ENCODE measurements at regions not wholly inside any gene's neighbourhood (a gene's known extent, or its start where the extent isn't known, plus 50 kb on each side); places are given as distances from the start of the nearest gene placed in this dataset.

DNA sequence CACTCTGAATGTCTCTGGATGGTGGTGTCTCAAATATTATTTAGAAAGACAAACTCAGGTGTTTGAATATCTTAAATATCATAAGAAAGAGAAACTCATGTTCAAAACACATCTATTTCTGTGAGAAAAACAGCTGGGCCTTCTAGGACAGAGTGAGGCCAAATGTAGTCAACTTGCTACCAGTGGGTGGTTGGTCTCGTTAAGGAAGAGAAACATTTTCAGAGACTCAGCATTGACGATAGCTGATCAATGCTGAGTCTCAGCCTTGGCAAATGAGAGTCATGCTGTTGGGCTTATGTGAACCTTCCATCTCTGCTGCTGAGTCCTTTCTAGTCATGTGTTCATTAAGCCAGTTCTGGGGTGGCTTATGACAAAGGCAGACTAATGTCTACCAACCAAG, 418.0 kb downstream of the CETN3 start:
- H3K4me1 ChIP-seq, result no peaks in the 10 kb centered on the region
- no peaks in the 10 kb centered on the region for H3K27me3 ChIP-seq
- no peak overlapping the region for H3K4me3 ChIP-seq
- intact Hi-C loops (cut with DNase I; ENCODE audit: low total_unique reads), result loop anchor here (5.0 kb wide), 1 partner anchor 904 kb away; no protein-coding TSS in a partner anchor
- H3K27ac ChIP-seq, result no peak overlapping the region
- H3K9me3 ChIP-seq, result no peaks in the 10 kb centered on the region
- DNase-seq (ENCODE audit: low spot score in 2 of 2), result no peak
- TF ChIP-seq, protein P1, sequence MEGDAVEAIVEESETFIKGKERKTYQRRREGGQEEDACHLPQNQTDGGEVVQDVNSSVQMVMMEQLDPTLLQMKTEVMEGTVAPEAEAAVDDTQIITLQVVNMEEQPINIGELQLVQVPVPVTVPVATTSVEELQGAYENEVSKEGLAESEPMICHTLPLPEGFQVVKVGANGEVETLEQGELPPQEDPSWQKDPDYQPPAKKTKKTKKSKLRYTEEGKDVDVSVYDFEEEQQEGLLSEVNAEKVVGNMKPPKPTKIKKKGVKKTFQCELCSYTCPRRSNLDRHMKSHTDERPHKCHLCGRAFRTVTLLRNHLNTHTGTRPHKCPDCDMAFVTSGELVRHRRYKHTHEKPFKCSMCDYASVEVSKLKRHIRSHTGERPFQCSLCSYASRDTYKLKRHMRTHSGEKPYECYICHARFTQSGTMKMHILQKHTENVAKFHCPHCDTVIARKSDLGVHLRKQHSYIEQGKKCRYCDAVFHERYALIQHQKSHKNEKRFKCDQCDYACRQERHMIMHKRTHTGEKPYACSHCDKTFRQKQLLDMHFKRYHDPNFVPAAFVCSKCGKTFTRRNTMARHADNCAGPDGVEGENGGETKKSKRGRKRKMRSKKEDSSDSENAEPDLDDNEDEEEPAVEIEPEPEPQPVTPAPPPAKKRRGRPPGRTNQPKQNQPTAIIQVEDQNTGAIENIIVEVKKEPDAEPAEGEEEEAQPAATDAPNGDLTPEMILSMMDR (IDR thresholded peaks at IDR 0.05), result no peak
- TF ChIP-seq POLR2A (IDR thresholded peaks at IDR 0.05), result no peak
- TF ChIP-seq POLR2AphosphoS5 (IDR thresholded peaks at IDR 0.05), result no peak
- no peaks in the 10 kb centered on the region for H3K36me3 ChIP-seq

GRCh38 chr5:89989776-89990175, 419.8 kb downstream of the CETN3 start:
- H3K4me3 ChIP-seq, result no peak overlapping the region
- no peak for DNase-seq (ENCODE audit: low spot score in 2 of 2)
- TF ChIP-seq POLR2AphosphoS5 (IDR thresholded peaks at IDR 0.05) (no peak), POLR2A (IDR thresholded peaks at IDR 0.05) (no peak)
- TF ChIP-seq, protein P1 (IDR thresholded peaks at IDR 0.05), result no peak
- no peaks in the 10 kb centered on the region for H3K27me3 ChIP-seq
- no peaks in the 10 kb centered on the region for H3K9me3 ChIP-seq
- intact Hi-C loops (cut with DNase I; ENCODE audit: low total_unique reads), result loop anchor here (5.0 kb wide), 1 partner anchor 902 kb away; no protein-coding TSS in a partner anchor
- H3K36me3 ChIP-seq, result no peaks in the 10 kb centered on the region
- no peak overlapping the region for H3K27ac ChIP-seq
- no peaks in the 10 kb centered on the region for H3K4me1 ChIP-seq

DNA sequence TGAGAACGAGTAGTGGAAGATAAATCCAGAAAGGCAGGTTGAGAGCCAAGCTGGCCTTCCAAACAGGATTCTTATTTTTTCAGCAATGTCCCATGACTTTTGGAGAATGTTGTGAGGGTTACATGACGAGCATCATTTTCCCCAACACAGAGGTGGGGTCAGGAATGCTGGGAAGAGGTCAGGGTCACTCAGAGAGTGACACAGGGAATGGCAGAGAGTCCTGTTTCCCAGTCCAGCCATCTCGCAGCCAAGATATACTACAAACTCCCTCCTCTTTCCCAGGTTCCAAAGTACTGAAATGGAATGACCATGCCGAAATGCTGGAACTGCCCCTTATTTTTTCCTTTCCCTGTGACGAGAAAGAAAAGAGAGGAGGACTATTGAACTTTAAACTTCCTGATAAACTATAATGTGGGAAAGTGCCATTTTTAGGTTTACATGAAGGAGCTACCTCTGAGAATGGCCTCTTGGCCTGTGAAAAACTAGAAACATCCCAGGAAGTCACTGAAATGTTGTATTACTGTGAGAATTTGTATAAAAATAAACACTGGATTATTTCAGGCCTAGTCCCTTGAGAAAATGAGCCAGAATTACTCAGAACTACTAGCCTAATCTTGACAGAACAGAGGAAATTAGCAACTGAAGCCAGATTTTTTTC, 420.4 kb downstream of the CETN3 start:
- intact Hi-C loops (cut with DNase I; ENCODE audit: low total_unique reads), result no loop called here
- no peak for DNase-seq (ENCODE audit: low spot score in 2 of 2)
- no peaks in the 10 kb centered on the region for H3K36me3 ChIP-seq
- no peak for TF ChIP-seq POLR2A (IDR thresholded peaks at IDR 0.05)
- TF ChIP-seq POLR2AphosphoS5 (IDR thresholded peaks at IDR 0.05), result no peak
- TF ChIP-seq, protein P1 (IDR thresholded peaks at IDR 0.05), result no peak
- no peaks in the 10 kb centered on the region for H3K4me1 ChIP-seq
- H3K27me3 ChIP-seq, result no peaks in the 10 kb centered on the region
- no peak overlapping the region for H3K4me3 ChIP-seq
- no peaks in the 10 kb centered on the region for H3K9me3 ChIP-seq
- H3K27ac ChIP-seq, result peak overlapping the region in 1 of 2 donors; percentile 77

GRCh38 chr5:89988129-89988810, 421.3 kb downstream of the CETN3 start:
- no peaks in the 10 kb centered on the region for H3K9me3 ChIP-seq
- H3K4me1 ChIP-seq, result no peaks in the 10 kb centered on the region
- DNase-seq (ENCODE audit: low spot score in 2 of 2), result no peak
- no peak overlapping the region for H3K27ac ChIP-seq
- no peak overlapping the region for H3K4me3 ChIP-seq
- H3K36me3 ChIP-seq, result no peaks in the 10 kb centered on the region
- intact Hi-C loops (cut with DNase I; ENCODE audit: low total_unique reads), result no loop called here
- no peak for TF ChIP-seq POLR2AphosphoS5 (IDR thresholded peaks at IDR 0.05)
- TF ChIP-seq, protein P1 (IDR thresholded peaks at IDR 0.05), result no peak
- no peak for TF ChIP-seq POLR2A (IDR thresholded peaks at IDR 0.05)
- no peaks in the 10 kb centered on the region for H3K27me3 ChIP-seq

GRCh38 chr5:89983216-89983615, 426.3 kb downstream of the CETN3 start:
- intact Hi-C loops (cut with DNase I; ENCODE audit: low total_unique reads), result no loop called here

More at GRCh38 chr5:89983216-89983615, 426.3 kb downstream of the CETN3 start:
- Histone ChIP-seq H3K9me3 (no peaks in the 10 kb centered on the region), H3K4me3 (no peak overlapping the region), H3K27me3 (no peaks in the 10 kb centered on the region), H3K4me1 (no peaks in the 10 kb centered on the region), H3K27ac (no peak overlapping the region), H3K36me3 (no peaks in the 10 kb centered on the region)
- no peak for DNase-seq (ENCODE audit: low spot score in 2 of 2)
- TF ChIP-seq POLR2AphosphoS5 (IDR thresholded peaks at IDR 0.05), result no peak
- TF ChIP-seq POLR2A (IDR thresholded peaks at IDR 0.05), result no peak
- TF ChIP-seq, protein P1 (IDR thresholded peaks at IDR 0.05), result no peak
